Activated T-helper 1 cell treated with anti-CD3 and anti-CD28 coated beads, Interleukin-2, amount 50 U/mL, for 16 hours (primary cell): ENCODE measurements at regions not wholly inside any gene's neighbourhood (a gene's known extent, or its start where the extent isn't known, plus 50 kb on each side); places are given as distances from the start of the nearest gene placed in this dataset.
"Not testable (repeated sequence)": the region's sequence is repeated elsewhere in the genome, so short reads cannot be mapped to it uniquely, and the experiment has no call there.

Experiments
- DNase-seq, 2 donors: peaks; one replicate each; pipeline ENCODE4 v3.0.0-alpha.2; 2020; ENCODE audit warnings: low read depth in 1 of 2, low spot score in 1 of 2

GRCh38 chr1:172914501-172915144 is 136.1 kb downstream of the TNFSF18 start:
- DNase-seq: no peak

DNA sequence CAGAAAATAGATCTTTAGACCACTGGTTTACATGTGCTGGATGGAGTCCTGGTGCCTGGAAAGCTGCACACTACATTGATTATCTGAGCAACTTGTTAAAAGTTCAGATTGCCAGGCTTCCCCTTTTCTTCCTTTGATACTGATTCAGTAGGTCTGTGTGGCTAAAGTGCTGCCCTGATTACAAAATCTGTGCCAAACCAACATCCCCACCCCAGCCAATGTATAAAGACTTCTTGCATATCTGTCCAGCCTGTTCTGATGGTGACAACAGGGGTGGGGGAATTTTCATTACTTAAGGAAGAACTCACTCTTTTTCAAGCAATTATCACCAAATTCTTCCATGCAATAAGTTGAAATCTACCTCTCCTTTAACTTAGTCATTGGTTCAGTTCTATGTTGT is 135.5 kb downstream of the TNFSF18 start:
- no peak for DNase-seq

GRCh38 chr1:172916116-172916515 is 134.6 kb downstream of the TNFSF18 start:
- DNase-seq: no peak

- DNase-seq: no peak
Measured at GRCh38 chr1:172917972-172918371, 132.8 kb downstream of the TNFSF18 start.

- DNase-seq: no peak
Measured at GRCh38 chr1:172918478-172918877, 132.3 kb downstream of the TNFSF18 start.

- no peak for DNase-seq
Measured at GRCh38 chr1:172926070-172926469, 124.7 kb downstream of the TNFSF18 start.

- no peak for DNase-seq
Measured at GRCh38 chr1:172928412-172928811, 122.3 kb downstream of the TNFSF18 start.

DNA sequence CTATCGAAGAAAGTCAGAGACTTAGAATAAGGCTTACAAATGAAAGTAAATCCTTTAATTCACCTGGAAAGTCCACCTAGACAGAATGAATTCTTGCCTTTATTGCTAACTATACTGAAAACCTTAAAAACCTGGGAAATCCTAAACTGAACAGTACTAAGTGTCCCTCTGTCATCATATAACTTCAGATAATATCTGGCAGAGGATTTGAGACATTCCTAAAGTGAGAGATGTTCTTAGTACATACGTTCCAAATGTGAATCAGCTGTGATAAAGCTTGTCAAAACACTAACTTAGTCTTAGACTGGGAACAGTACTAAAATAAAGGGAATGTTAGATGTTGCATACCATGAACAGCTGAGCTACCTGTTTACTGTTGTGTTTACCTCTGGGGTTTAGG is 121.7 kb downstream of the TNFSF18 start:
- DNase-seq: no peak

GRCh38 chr1:172930142-172930541 is 120.6 kb downstream of the TNFSF18 start:
- no peak for DNase-seq

DNA sequence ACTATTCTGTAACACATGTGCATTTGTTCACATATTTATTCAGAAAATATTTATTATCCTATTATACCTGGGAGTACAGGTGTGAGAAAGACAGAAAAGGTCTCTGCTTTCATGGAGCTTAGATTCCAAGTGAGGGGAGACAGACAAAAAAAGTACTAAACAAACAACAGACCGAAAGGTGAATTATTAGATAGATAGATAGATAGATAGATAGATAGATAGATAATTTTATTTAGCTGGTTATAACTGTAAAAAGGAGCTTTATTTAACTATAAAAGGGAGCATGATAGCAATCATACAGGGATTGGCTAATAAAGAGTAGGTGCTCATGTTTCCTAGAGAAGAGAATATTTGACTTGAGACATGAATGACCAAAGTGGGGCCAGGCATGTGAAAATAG is 119.4 kb downstream of the TNFSF18 start:
- no peak for DNase-seq

GRCh38 chr1:172931761-172932160 is 119.0 kb downstream of the TNFSF18 start:
- DNase-seq: no peak

DNA sequence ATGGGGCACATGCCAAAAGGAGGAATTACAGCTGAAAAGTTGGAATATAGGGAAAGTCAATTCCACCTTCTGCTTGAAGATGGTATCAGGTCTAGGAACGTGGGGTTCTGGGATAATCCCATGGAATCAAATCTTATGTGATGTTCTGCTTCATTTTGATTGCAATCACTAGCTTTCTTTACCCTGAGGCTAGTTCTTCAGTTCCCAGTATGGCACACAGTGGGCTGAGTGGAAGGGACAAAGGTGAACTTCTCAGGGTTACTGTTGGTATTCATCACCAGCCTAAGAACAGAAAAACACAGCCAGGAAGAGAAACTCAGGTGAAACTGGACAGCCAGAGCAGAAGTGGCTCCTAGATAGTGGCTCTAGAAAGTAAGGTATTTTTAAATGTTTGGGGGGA is 117.8 kb downstream of the TNFSF18 start:
- DNase-seq: no peak

DNA sequence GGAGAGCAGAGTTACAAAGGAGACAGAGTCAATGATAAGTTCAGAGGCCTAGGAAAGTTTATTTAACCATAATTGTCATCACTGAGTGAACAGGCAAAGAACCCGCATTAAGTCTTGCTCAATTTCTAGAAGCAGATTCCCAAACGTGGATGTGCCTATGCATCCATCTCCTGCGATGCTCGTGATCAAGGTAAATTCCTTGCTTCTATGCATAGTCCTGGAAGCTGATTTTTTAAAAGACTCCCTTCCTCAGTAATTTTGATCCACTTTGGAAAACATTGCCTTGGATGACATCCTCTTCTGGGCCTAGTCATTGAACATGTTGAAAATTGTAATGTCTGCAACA is 116.4 kb downstream of the TNFSF18 start:
- DNase-seq: no peak

DNA sequence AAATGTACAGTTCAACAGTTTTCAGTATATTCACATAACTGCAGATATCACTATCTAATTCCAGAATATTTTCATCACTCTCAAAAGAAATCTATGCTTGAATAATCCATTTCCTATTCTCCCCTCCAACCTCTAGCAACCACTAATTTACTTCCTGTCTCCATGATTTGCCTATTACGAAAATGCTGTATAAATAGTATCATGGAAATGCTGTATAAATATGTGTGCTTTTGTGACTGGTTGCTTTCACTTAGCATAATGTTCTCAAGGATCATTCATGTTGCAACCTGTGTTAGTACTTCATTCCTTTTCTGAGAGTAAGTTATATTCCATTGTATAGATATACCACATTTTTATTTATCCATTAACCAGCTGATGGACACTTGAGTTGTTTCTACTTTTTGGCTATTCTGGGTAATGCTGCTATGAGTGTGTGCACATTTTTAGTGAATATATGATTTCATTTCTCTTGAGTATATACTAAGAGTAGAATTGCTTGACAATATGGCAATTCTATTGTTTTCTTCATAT is 115.6 kb downstream of the TNFSF18 start:
- no peak for DNase-seq

DNA sequence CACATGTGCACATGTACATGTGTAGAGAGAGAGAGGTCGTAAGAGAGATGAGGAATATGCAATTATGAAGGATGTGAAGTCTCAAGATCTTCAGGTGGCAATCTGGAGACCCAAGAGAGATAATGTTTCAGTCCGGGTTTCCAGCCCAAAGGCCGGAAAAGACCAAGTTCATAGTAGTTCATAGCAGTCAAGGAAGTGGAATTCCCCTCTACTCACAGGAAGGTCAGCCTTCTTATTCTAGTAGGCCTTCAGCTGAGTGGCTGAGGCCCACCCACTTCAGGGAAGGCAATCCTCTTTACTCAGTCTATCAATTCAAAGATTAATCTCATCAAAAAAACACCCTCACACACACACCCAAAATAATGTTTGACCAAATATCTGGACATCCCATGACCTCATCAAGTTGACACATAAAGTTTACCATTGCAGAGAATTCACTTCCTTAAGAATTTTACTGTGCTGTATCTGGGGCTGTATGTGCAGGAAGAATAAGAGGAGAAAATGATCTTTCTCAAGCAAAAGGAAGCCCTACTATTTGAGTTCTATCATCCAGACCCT is 114.6 kb downstream of the TNFSF18 start:
- no peak for DNase-seq

GRCh38 chr1:172938681-172939080 is 112.1 kb downstream of the TNFSF18 start:
- DNase-seq: no peak

DNA sequence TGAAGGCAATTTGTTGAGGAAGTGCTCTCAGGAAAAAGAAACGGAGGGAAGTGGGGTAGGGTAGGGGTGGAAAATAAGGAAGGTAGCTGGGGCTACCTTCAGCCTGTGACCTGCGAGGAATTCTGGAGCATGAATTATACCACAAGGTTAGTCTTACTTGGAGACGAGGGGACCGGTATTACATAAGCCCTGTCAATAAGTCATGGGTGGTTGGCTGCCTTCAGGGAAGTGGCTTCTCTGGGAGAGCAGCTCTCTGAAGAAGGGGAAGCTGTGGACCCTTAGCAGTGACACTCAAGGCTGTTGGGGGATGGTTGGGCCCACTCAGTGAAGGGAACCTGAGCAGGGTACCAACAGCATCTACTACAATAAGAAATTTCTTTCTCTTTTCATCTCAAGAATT is 111.3 kb downstream of the TNFSF18 start:
- DNase-seq: no peak

GRCh38 chr1:172940174-172940855 is 110.4 kb downstream of the TNFSF18 start:
- no peak for DNase-seq

- no peak for DNase-seq
Measured at GRCh38 chr1:172941471-172941870, 109.3 kb downstream of the TNFSF18 start.

DNA sequence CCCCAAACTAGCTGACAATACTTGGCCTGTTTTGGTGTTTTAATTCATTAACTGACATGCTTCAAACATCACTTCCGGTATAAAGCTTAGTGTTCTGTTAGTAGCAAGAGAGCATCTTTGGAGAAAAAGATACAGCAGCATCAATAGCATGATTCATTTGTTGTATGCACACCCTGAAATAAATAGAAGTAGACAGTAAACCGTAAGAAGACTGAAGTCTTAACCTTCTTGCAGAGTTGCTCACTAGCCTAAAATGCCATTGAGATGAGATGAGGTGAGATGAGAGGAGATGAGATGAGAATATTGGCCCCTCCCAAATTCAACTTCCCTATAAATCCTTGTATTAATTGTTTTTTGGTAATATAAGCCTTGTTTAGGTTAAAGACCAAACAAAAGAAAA is 108.8 kb downstream of the TNFSF18 start:
- DNase-seq: no peak

DNA sequence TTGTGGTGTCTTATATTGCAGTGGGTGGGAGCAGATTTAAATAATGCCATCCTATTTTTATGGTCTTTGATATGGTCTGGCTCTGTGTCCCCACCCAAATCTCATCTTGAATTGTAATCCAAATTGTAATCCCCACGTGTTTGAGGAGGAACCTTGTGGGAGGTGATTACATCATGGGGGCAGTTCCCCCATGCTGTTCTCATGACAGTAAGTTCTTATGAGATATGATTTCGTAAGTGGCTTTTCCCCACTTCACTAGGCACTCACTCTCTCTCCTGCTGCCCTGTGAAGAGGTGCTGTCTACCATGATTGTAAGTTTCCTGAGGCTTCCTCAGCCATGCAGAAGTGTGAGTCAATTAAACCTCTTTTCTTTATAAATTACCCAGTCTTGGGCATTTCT is 107.6 kb downstream of the TNFSF18 start:
- not testable (repeated sequence) for DNase-seq

GRCh38 chr1:172944931-172945330 is 105.8 kb downstream of the TNFSF18 start:
- DNase-seq: no peak
